ENCODE measurements at regions not wholly inside any gene's neighbourhood (a gene's known extent, or its start where the extent isn't known, plus 50 kb on each side); places are given as distances from the start of the nearest gene placed in this dataset.

DNA sequence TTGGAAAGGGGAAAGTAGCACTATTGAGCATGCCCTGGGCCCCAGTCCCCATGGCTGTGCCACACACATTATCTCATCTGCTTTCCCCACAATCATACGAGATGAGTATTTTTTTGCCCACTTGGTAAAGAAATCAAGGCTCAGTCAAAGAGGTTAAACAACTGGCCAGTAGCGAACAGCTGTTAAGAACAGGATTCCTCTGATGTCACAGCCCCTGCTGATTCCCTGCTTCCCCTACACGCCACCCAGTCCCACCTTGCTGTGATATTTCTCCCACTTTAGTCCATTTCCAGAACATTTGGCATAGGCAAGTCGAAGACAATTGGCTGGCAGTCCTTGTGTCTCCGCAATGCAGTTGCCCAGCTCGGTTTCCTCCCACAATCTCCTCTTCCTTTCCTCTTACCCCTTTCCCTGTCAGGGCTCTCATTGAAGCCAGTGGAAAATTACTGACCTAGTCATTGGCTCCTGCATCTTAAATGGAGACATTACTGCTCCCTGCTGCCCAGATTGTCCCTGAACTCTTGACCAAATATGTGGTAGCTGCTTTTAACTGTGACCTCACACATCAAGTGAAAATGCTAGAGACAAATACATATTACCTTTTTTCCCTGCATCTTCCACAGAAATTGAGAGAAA, 56.5 kb upstream of the EEPD1 start:
- no peak for TF ChIP-seq POLR2AphosphoS5 (IDR thresholded peaks at IDR 0.05)
- TF ChIP-seq, protein P1, sequence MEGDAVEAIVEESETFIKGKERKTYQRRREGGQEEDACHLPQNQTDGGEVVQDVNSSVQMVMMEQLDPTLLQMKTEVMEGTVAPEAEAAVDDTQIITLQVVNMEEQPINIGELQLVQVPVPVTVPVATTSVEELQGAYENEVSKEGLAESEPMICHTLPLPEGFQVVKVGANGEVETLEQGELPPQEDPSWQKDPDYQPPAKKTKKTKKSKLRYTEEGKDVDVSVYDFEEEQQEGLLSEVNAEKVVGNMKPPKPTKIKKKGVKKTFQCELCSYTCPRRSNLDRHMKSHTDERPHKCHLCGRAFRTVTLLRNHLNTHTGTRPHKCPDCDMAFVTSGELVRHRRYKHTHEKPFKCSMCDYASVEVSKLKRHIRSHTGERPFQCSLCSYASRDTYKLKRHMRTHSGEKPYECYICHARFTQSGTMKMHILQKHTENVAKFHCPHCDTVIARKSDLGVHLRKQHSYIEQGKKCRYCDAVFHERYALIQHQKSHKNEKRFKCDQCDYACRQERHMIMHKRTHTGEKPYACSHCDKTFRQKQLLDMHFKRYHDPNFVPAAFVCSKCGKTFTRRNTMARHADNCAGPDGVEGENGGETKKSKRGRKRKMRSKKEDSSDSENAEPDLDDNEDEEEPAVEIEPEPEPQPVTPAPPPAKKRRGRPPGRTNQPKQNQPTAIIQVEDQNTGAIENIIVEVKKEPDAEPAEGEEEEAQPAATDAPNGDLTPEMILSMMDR (IDR thresholded peaks at IDR 0.05): no peak
- TF ChIP-seq POLR2A (IDR thresholded peaks at IDR 0.05): no peak

Measured in breast epithelium (tissue), 3 donors.